Gastroesophageal sphincter (tissue), 3 donors: ENCODE measurements at regions not wholly inside any gene's neighbourhood (a gene's known extent, or its start where the extent isn't known, plus 50 kb on each side); places are given as distances from the start of the nearest gene placed in this dataset.

Experiments used
- POLR2A ChIP-seq, 2 donors: fragments of 450-650 bp; IDR thresholded peaks; one replicate each; pipeline ENCODE4 v1.6.1; 2017; ENCODE audit warnings: antibody characterized with exemption in 2 of 2, mild to moderate bottlenecking in 2 of 2, moderate library complexity in 1 of 2
- TF ChIP-seq, protein P1 (sequence below), 4 experiments: fragments of 200-600 bp in 2 of 4; fragments of 450-650 bp in 2 of 4; sonication (generic) in 1 of 4; IDR thresholded peaks; one replicate each; pipeline ENCODE4 v1.5.1; 2017 to 2019; ENCODE audit warnings: antibody characterized with exemption in 4 of 4, mild to moderate bottlenecking in 2 of 4, moderate library complexity in 2 of 4

GRCh38 chr12:130079279-130079678 lies 83.0 kb upstream of the FZD10 start:
- TF ChIP-seq POLR2A (IDR thresholded peaks at IDR 0.05): no peak
- TF ChIP-seq, protein P1, sequence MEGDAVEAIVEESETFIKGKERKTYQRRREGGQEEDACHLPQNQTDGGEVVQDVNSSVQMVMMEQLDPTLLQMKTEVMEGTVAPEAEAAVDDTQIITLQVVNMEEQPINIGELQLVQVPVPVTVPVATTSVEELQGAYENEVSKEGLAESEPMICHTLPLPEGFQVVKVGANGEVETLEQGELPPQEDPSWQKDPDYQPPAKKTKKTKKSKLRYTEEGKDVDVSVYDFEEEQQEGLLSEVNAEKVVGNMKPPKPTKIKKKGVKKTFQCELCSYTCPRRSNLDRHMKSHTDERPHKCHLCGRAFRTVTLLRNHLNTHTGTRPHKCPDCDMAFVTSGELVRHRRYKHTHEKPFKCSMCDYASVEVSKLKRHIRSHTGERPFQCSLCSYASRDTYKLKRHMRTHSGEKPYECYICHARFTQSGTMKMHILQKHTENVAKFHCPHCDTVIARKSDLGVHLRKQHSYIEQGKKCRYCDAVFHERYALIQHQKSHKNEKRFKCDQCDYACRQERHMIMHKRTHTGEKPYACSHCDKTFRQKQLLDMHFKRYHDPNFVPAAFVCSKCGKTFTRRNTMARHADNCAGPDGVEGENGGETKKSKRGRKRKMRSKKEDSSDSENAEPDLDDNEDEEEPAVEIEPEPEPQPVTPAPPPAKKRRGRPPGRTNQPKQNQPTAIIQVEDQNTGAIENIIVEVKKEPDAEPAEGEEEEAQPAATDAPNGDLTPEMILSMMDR (IDR thresholded peaks at IDR 0.05): no peak
